Testis (tissue), 2 donors: ENCODE measurements at regions not wholly inside any gene's neighbourhood (a gene's known extent, or its start where the extent isn't known, plus 50 kb on each side); places are given as distances from the start of the nearest gene placed in this dataset.

ENCODE experiments used
- POLR2A ChIP-seq: fragments of 450-650 bp; IDR thresholded peaks from one replicate; pipeline ENCODE4 v1.6.1; 2017; ENCODE audit warnings: antibody characterized with exemption, mild to moderate bottlenecking, moderate library complexity
- TF ChIP-seq, protein P1 (sequence below), 3 experiments: fragments of 450-650 bp in 2 of 3; fragments of 200-600 bp in 1 of 3; sonication (generic) in 1 of 3; IDR thresholded peaks; one replicate each; pipeline ENCODE4 v1.5.1; 2016 to 2019; ENCODE audit warnings: antibody characterized with exemption in 3 of 3, mild to moderate bottlenecking in 2 of 3, moderate library complexity in 1 of 3

DNA sequence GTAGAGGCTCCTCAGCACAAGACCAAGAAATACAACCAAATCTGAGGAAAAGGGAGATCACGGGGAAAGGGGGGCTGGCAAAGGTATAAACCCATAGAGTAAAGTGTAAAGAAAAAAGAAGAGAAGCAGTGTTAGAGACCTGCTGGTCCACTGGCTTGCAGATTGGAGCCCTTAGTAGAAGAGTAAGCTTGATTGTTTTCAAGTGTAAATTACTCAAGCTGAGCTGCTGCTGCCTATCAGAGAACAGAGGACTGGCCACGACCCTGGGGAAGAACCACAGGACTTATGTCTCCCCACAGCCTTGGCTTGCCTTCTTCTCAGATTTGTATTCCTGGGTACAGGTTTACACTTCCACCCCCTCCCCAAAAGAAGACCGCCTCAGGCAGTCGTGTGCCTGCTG, 294.2 kb downstream of the LMX1A start:
- TF ChIP-seq POLR2A: no peak
- TF ChIP-seq, protein P1, sequence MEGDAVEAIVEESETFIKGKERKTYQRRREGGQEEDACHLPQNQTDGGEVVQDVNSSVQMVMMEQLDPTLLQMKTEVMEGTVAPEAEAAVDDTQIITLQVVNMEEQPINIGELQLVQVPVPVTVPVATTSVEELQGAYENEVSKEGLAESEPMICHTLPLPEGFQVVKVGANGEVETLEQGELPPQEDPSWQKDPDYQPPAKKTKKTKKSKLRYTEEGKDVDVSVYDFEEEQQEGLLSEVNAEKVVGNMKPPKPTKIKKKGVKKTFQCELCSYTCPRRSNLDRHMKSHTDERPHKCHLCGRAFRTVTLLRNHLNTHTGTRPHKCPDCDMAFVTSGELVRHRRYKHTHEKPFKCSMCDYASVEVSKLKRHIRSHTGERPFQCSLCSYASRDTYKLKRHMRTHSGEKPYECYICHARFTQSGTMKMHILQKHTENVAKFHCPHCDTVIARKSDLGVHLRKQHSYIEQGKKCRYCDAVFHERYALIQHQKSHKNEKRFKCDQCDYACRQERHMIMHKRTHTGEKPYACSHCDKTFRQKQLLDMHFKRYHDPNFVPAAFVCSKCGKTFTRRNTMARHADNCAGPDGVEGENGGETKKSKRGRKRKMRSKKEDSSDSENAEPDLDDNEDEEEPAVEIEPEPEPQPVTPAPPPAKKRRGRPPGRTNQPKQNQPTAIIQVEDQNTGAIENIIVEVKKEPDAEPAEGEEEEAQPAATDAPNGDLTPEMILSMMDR (IDR thresholded peaks at IDR 0.05): no peak
